ENCODE measurements at regions not wholly inside any gene's neighbourhood (a gene's known extent, or its start where the extent isn't known, plus 50 kb on each side); places are given as distances from the start of the nearest gene placed in this dataset.

GRCh38 chr10:8992009-8992408, 937.5 kb downstream of the GATA3 start:
- TF ChIP-seq CTCF (conservative IDR thresholded peaks at IDR 0.05; ENCODE audit: low read depth, low read length): no peak
- TF ChIP-seq POLR2A (IDR thresholded peaks at IDR 0.05; ENCODE audit: low read depth, low read length): no peak
- no peak for TF ChIP-seq RCOR1 (IDR thresholded peaks at IDR 0.05; ENCODE audit: insufficient replicate concordance, low read length)
- no peak for TF ChIP-seq RAD21 (IDR thresholded peaks at IDR 0.05; ENCODE audit: low read length)
- no peak for TF ChIP-seq SMC3 (IDR thresholded peaks at IDR 0.05; ENCODE audit: low read depth, low read length)
- TF ChIP-seq FOS (IDR thresholded peaks at IDR 0.05; ENCODE audit: low read depth, low read length): no peak
- no peak for TF ChIP-seq CEBPB (IDR thresholded peaks at IDR 0.05; ENCODE audit: low read depth, low read length)

Measured in IMR-90 (cell line).